ENCODE measurements at regions not wholly inside any gene's neighbourhood (a gene's known extent, or its start where the extent isn't known, plus 50 kb on each side); places are given as distances from the start of the nearest gene placed in this dataset.

DNA sequence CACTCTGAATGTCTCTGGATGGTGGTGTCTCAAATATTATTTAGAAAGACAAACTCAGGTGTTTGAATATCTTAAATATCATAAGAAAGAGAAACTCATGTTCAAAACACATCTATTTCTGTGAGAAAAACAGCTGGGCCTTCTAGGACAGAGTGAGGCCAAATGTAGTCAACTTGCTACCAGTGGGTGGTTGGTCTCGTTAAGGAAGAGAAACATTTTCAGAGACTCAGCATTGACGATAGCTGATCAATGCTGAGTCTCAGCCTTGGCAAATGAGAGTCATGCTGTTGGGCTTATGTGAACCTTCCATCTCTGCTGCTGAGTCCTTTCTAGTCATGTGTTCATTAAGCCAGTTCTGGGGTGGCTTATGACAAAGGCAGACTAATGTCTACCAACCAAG is 418.0 kb downstream of the CETN3 start:
- H3K4me1 ChIP-seq = no peaks in the 10 kb centered on the region
- no peaks in the 10 kb centered on the region for H3K27me3 ChIP-seq
- H3K36me3 ChIP-seq (replicated peaks in 1 of 2; ENCODE audit: insufficient read depth in 1 of 2, low read depth in 2 of 2) = no peaks in the 10 kb centered on the region
- intact Hi-C loops (cut with DNase I) = no loop called here
- DNase-seq (no peak), ATAC-seq (no peak)
- H3K27ac ChIP-seq = no peak overlapping the region
- H3K9me3 ChIP-seq = no peaks in the 10 kb centered on the region
- H3K4me3 ChIP-seq = no peak overlapping the region
- TF ChIP-seq POLR2A (IDR thresholded peaks at IDR 0.05) (no peak), CTCF (IDR thresholded peaks at IDR 0.05) (no peak)
- WGBS, 2 donors = 83 to 87% methylated on average over 2 of the region's 2 CpGs

DNA sequence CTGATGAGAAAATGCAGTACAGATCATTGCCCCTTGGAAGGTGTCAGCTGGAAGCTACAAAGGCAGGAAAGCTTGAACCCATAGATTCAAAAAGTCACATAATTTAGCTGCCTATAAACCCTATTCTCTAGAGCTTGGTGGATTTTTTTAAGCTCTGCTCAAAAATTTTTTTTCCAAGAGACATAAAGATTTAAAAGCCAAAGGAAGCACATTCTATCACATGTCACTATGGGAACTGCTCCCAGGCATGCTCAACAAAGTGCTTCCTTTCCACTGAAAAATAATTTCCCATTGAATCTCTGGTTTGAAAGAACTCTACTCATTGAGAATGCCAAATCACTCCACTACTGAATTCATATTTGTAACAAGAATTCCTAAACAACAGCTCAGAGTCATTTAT is 419.8 kb downstream of the CETN3 start:
- Histone ChIP-seq H3K27ac (no peak overlapping the region), H3K4me1 (no peaks in the 10 kb centered on the region), H3K36me3 (replicated peaks in 1 of 2; ENCODE audit: insufficient read depth in 1 of 2, low read depth in 2 of 2) (no peaks in the 10 kb centered on the region), H3K9me3 (no peaks in the 10 kb centered on the region), H3K4me3 (no peak overlapping the region), H3K27me3 (no peaks in the 10 kb centered on the region)
- no peak for ATAC-seq
- intact Hi-C loops (cut with DNase I) = no loop called here
- TF ChIP-seq CTCF (IDR thresholded peaks at IDR 0.05) (no peak), POLR2A (IDR thresholded peaks at IDR 0.05) (no peak)
- no peak for DNase-seq

DNA sequence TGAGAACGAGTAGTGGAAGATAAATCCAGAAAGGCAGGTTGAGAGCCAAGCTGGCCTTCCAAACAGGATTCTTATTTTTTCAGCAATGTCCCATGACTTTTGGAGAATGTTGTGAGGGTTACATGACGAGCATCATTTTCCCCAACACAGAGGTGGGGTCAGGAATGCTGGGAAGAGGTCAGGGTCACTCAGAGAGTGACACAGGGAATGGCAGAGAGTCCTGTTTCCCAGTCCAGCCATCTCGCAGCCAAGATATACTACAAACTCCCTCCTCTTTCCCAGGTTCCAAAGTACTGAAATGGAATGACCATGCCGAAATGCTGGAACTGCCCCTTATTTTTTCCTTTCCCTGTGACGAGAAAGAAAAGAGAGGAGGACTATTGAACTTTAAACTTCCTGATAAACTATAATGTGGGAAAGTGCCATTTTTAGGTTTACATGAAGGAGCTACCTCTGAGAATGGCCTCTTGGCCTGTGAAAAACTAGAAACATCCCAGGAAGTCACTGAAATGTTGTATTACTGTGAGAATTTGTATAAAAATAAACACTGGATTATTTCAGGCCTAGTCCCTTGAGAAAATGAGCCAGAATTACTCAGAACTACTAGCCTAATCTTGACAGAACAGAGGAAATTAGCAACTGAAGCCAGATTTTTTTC is 420.4 kb downstream of the CETN3 start:
- Histone ChIP-seq H3K4me1 (no peaks in the 10 kb centered on the region), H3K27ac (peak overlapping the region in 2 of 4 donors; percentile 20 to 37), H3K9me3 (no peaks in the 10 kb centered on the region), H3K4me3 (no peak overlapping the region), H3K27me3 (no peaks in the 10 kb centered on the region), H3K36me3 (replicated peaks in 1 of 2; ENCODE audit: insufficient read depth in 1 of 2, low read depth in 2 of 2) (no peaks in the 10 kb centered on the region)
- ATAC-seq (no peak), DNase-seq (no peak)
- no peak for TF ChIP-seq POLR2A (IDR thresholded peaks at IDR 0.05)
- TF ChIP-seq CTCF (IDR thresholded peaks at IDR 0.05) = no peak
- intact Hi-C loops (cut with DNase I) = no loop called here
- WGBS, 2 donors = 52 to 55% methylated on average over 5 of the region's 5 CpGs

DNA sequence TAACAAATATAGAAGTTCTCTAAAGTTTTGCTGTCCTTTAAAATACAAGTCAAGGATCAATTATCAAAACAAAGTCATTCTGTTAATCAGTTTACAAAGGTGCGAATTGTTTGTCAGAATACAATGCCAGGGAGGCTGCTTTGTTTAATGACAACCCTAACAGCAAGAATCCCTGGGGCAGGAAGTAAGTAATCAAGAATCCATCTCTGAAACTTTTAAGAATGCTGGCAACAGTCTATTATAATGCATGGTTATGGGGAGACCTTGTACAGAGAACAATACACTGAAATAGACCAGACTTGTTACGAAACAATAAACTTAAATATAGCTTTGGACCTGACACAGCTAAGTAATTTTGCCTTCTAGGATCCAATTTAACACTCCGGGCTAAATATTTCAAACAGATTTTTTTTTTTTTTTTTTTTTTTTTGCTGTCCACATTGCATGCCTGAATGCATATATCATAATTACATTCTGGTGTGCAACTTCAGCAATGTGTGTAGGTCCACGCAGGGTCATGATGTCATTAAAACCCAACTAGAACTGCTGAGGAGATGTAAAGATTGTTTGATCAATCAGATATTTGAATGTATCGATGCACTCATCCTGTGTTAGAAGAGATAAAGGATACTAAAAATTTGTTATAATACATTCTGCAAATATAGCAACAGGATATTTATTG is 421.3 kb downstream of the CETN3 start:
- H3K9me3 ChIP-seq = no peaks in the 10 kb centered on the region
- TF ChIP-seq POLR2A (IDR thresholded peaks at IDR 0.05) = no peak
- TF ChIP-seq CTCF (IDR thresholded peaks at IDR 0.05) = no peak
- no peaks in the 10 kb centered on the region for H3K27me3 ChIP-seq
- no peak overlapping the region for H3K27ac ChIP-seq
- H3K4me1 ChIP-seq = peaks cover 2% of the 10 kb centered on the region
- no peaks in the 10 kb centered on the region for H3K36me3 ChIP-seq (replicated peaks in 1 of 2; ENCODE audit: insufficient read depth in 1 of 2, low read depth in 2 of 2)
- DNase-seq (no peak), ATAC-seq (no peak)
- intact Hi-C loops (cut with DNase I) = no loop called here
- 75 to 80% methylated on average over 5 of the region's 5 CpGs for WGBS, 2 donors
- no peak overlapping the region for H3K4me3 ChIP-seq

- no peak for DNase-seq
- intact Hi-C loops (cut with DNase I) = no loop called here
These were observed 426.3 kb downstream of the CETN3 start for GRCh38 chr5:89983216-89983615.

More at GRCh38 chr5:89983216-89983615, 426.3 kb downstream of the CETN3 start:
- Histone ChIP-seq H3K4me1 (peaks cover 17% of the 10 kb centered on the region), H3K27me3 (no peaks in the 10 kb centered on the region), H3K36me3 (replicated peaks in 1 of 2; ENCODE audit: insufficient read depth in 1 of 2, low read depth in 2 of 2) (no peaks in the 10 kb centered on the region), H3K4me3 (no peak overlapping the region), H3K27ac (no peak overlapping the region), H3K9me3 (no peaks in the 10 kb centered on the region)
- ATAC-seq = no peak
- TF ChIP-seq POLR2A (IDR thresholded peaks at IDR 0.05) (no peak), CTCF (IDR thresholded peaks at IDR 0.05) (no peak)
- 60 to 69% methylated on average over 5 of the region's 5 CpGs for WGBS, 2 donors
